Tibial nerve (tissue), 4 donors: ENCODE measurements at regions not wholly inside any gene's neighbourhood (a gene's known extent, or its start where the extent isn't known, plus 50 kb on each side); places are given as distances from the start of the nearest gene placed in this dataset.

Experiments used
- DNase-seq, 2 donors: peaks; one replicate each; pipeline ENCODE4 v3.0.0-alpha.2; 2019; ENCODE audit warnings: low spot score in 2 of 2
- H3K27ac ChIP-seq, 4 donors: fragments of 200-600 bp; sonication (generic) in 3 of 4; one replicate each; pipeline ENCODE4 v1.5.1; 2017 to 2019; ENCODE audit warnings: mild to moderate bottlenecking in 1 of 4
- H3K27me3 ChIP-seq, 2 donors: fragments of 200-600 bp; sonication (generic) in 1 of 2; one replicate each; pipeline versions ENCODE4 v1.5.1 to v1.6.0; 2017 to 2019
- H3K36me3 ChIP-seq, 3 donors: fragments of 200-600 bp; sonication (generic); one replicate each; pipeline ENCODE4 v1.5.1; 2018 to 2019
- H3K4me1 ChIP-seq, 4 donors: fragments of 200-600 bp; sonication (generic) in 3 of 4; one replicate each; pipeline ENCODE4 v1.5.1; 2017 to 2019
- H3K4me3 ChIP-seq, 4 donors: fragments of 200-600 bp; sonication (generic) in 3 of 4; one replicate each; pipeline ENCODE4 v1.5.1; 2017 to 2019; ENCODE audit warnings: mild to moderate bottlenecking in 1 of 4, moderate library complexity in 1 of 4
- H3K9me3 ChIP-seq, 4 donors: fragments of 200-600 bp; sonication (generic) in 3 of 4; one replicate each; pipeline ENCODE4 v1.5.1; 2017 to 2019
- CTCF ChIP-seq, 5 experiments: fragments of 200-600 bp in 3 of 5; fragments of 450-650 bp in 2 of 5; sonication (generic) in 3 of 5; IDR thresholded peaks; one replicate each; pipeline ENCODE4 v1.5.1; 2016 to 2019; ENCODE audit warnings: antibody characterized with exemption in 5 of 5, mild to moderate bottlenecking in 3 of 5, moderate library complexity in 2 of 5
- EP300 ChIP-seq, 2 donors: sonication (generic); formaldehyde crosslinking; IDR thresholded peaks; one replicate each; pipeline ENCODE4 v1.6.1; 2017; ENCODE audit warnings: antibody characterized with exemption in 2 of 2, mild to moderate bottlenecking in 1 of 2
- POLR2A ChIP-seq, 2 donors: fragments of 450-650 bp; IDR thresholded peaks; one replicate each; pipeline ENCODE4 v1.6.1; 2017; ENCODE audit warnings: antibody characterized with exemption in 2 of 2, mild to moderate bottlenecking in 2 of 2, moderate library complexity in 2 of 2
- WGBS, 2 donors: methylation state at CpG; one replicate each; pipeline ENCODE4 v1.1.5; 2018; 5-methylcytosine and 5-hydroxymethylcytosine counted together

GRCh38 chr5:167514461-167514860 is 777.0 kb upstream of the WWC1 start:
- Histone ChIP-seq H3K27me3 (no peaks in the 10 kb centered on the region), H3K36me3 (no peaks in the 10 kb centered on the region), H3K4me3 (no peak overlapping the region), H3K9me3 (no peaks in the 10 kb centered on the region), H3K4me1 (no peaks in the 10 kb centered on the region), H3K27ac (no peak overlapping the region)
- TF ChIP-seq POLR2A (IDR thresholded peaks at IDR 0.05) (no peak), EP300 (IDR thresholded peaks at IDR 0.05) (no peak), CTCF (IDR thresholded peaks at IDR 0.05) (no peak)
- DNase-seq = no peak
- 91 to 96% methylated on average over 2 of the region's 2 CpGs for WGBS, 2 donors

DNA sequence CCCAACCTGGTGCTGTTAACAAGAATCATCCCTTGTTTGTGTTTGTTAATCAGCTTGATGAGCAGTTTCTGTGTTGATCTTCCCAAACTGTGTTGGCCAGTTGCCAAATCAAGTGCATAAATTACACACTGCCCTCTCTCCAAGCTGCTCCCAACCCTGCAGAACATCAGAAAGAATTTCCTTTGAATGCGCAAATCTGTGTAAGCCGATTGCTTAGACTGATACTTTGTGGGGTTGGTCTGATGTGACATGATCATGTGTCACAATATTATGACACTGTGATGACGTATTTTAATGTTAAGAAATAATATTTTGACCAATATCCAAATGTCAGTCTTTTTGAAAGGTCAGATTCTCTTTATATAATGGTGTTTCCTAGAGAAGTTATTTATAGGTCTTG is 766.4 kb upstream of the WWC1 start:
- no peak for DNase-seq
- WGBS, 2 donors = 65% methylated on average over 3 of the region's 3 CpGs
- Histone ChIP-seq H3K9me3 (peaks cover 0 to 3% (median 0%) of the 10 kb centered on the region in 4 donors), H3K27me3 (no peaks in the 10 kb centered on the region), H3K4me1 (no peaks in the 10 kb centered on the region), H3K27ac (no peak overlapping the region), H3K4me3 (no peak overlapping the region), H3K36me3 (no peaks in the 10 kb centered on the region)
- TF ChIP-seq POLR2A (IDR thresholded peaks at IDR 0.05) (no peak), CTCF (IDR thresholded peaks at IDR 0.05) (no peak), EP300 (IDR thresholded peaks at IDR 0.05) (no peak)

GRCh38 chr5:167528651-167529050 is 762.8 kb upstream of the WWC1 start:
- H3K27ac ChIP-seq = no peak overlapping the region
- H3K9me3 ChIP-seq = no peaks in the 10 kb centered on the region
- no peak overlapping the region for H3K4me3 ChIP-seq
- H3K36me3 ChIP-seq = no peaks in the 10 kb centered on the region
- no peaks in the 10 kb centered on the region for H3K4me1 ChIP-seq
- DNase-seq = no peak
- TF ChIP-seq CTCF (IDR thresholded peaks at IDR 0.05) (no peak), POLR2A (IDR thresholded peaks at IDR 0.05) (no peak), EP300 (IDR thresholded peaks at IDR 0.05) (no peak)
- no peaks in the 10 kb centered on the region for H3K27me3 ChIP-seq
- WGBS, 2 donors = 81 to 83% methylated on average over 6 of the region's 6 CpGs

DNA sequence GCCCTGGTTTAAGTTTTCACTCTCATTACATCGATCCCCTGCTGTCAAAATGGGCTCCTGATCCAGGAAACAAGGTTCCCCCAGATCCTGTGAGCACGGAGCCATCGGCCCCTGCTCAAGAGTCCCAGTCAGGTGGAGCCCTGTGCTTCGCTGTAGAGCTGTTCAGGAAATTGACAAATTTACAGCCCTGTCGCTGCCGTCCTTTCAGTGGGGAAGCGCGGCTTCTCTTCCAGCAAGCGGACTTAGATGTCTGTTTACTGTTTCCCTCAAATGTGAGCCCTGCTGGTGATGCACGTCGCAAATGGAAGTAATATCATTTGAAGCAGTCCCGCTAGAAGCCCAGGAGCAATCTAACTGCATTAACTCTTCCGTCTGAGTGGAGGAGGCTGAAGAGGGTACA is 760.9 kb upstream of the WWC1 start:
- Histone ChIP-seq H3K4me3 (no peak overlapping the region), H3K9me3 (peaks cover 0 to 2% (median 0%) of the 10 kb centered on the region in 4 donors), H3K4me1 (no peaks in the 10 kb centered on the region), H3K36me3 (no peaks in the 10 kb centered on the region), H3K27ac (no peak overlapping the region), H3K27me3 (no peaks in the 10 kb centered on the region)
- no peak for TF ChIP-seq CTCF (IDR thresholded peaks at IDR 0.05)
- TF ChIP-seq POLR2A (IDR thresholded peaks at IDR 0.05) = no peak
- TF ChIP-seq EP300 (IDR thresholded peaks at IDR 0.05) = no peak
- 44% methylated on average over 13 of the region's 13 CpGs for WGBS, 2 donors
- no peak for DNase-seq

DNA sequence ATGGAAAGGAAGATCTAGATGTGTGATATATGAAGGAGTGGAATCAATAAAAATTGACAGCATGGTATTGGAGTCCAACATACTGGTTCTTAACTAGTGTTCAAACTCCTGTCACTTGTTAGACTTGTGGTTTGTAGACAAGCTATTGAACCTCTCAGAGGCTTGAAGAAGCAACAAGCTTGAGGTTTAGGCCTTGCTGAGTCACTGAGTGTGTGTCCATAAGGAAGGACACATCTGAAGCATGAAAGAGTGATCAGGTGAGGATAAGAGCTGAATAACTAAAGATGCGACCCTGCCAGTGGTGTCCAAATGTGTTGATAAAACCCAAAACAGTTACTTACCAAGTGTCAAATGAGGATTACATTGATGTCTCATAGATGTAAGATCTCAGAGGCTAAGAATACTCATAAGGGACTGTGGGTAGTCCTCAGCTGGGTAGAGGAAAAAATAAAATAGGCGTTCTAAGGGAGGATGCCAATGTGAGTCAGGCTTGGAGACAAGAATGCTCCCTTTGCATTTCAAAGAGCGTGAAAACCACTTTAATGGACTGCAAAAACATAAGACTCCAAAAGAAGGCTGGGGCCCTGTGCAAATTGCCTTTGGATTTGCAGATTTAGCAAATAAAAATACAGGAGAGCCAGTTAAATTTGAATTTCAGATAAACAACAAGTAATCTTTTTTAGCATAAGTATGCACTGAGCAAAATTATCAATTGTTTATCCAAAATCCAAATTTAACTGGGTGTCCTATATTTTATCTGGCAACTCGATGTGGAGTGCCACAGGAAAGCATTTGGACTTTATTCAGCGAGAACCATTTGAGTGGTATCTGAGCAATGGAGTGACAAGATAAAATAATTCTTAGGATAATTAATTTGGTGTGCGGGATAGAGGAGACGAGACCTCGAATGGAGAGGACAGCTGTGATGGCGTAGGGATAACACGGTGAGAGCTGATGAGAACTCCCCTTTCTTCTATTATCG is 757.3 kb upstream of the WWC1 start:
- Histone ChIP-seq H3K9me3 (peaks cover 0 to 4% (median 0%) of the 10 kb centered on the region in 4 donors), H3K4me3 (no peak overlapping the region), H3K27ac (no peak overlapping the region), H3K27me3 (no peaks in the 10 kb centered on the region), H3K36me3 (no peaks in the 10 kb centered on the region), H3K4me1 (no peaks in the 10 kb centered on the region)
- WGBS, 2 donors = 88 to 91% methylated on average over 11 of the region's 11 CpGs
- no peak for DNase-seq
- TF ChIP-seq POLR2A (IDR thresholded peaks at IDR 0.05) (no peak), CTCF (IDR thresholded peaks at IDR 0.05) (no peak), EP300 (IDR thresholded peaks at IDR 0.05) (no peak)
